ENCODE measurements at regions not wholly inside any gene's neighbourhood (a gene's known extent, or its start where the extent isn't known, plus 50 kb on each side); places are given as distances from the start of the nearest gene placed in this dataset.

DNA sequence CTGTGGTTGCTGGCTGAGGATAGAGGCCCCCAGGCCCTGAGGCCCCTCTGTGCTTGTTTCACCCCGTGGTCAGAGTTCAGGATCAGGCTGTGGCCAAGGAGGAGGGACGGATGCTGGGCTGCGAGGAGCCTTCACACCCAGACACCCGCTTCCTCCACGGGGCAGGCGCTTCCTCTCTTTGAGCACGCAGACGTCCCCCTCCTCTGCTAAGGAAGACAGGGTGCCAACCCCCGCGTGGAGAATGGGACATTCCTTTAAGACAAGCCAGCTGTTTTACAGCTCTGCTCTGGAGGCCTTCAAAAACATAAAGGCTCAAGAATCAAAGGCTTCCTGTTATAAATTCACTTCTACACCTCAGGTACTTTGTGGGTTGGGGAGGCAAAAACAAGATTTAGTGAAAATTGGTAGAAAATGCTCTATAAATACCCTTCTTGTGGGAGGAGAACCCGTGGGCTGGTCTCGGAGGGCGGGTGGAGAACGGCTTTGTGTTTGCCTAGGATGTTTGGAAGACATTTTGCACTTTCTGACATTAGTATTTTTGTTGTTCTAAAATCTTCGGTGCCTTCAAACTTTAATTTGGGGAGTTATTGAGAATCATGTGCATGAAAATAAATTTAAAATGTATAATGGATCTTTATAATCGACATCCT is 60.8 kb upstream of the FOXF1 start:
- DNase-seq (ENCODE audit: low read depth in 2 of 2, low spot score in 1 of 2) = no peak

GRCh38 chr16:86450691-86451090 is 59.6 kb upstream of the FOXF1 start:
- DNase-seq (ENCODE audit: low read depth in 2 of 2, low spot score in 1 of 2) = no peak

DNA sequence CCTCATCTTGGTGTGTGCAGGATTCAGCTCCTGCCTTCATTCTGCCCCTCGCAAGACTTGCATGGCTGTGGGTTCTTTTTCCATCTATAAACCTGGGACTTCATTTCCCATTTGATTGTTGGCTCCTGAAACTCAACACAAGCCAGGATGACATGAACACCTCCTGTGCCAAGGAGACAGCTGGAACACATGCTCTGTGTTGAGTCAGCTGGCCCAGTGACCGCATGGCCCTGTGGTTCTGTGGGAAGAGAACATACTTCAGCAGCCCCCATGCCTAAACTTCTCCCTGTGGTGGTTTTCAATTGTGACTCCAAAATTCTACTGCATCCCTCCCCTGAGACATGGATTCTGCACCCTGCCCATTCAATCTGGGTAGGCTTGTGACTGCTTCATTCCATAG is 57.9 kb upstream of the FOXF1 start:
- DNase-seq (ENCODE audit: low read depth in 2 of 2, low spot score in 1 of 2) = no peak

GRCh38 chr16:86455116-86455515 is 55.2 kb upstream of the FOXF1 start:
- no peak for DNase-seq (ENCODE audit: low read depth in 2 of 2, low spot score in 1 of 2)

- DNase-seq (ENCODE audit: low read depth in 2 of 2, low spot score in 1 of 2) = no peak
Measured at GRCh38 chr16:86455640-86456039, 54.7 kb upstream of the FOXF1 start.

- DNase-seq (ENCODE audit: low read depth in 2 of 2, low spot score in 1 of 2) = no peak
Measured at GRCh38 chr16:86457501-86458148, 52.7 kb upstream of the FOXF1 start.

DNA sequence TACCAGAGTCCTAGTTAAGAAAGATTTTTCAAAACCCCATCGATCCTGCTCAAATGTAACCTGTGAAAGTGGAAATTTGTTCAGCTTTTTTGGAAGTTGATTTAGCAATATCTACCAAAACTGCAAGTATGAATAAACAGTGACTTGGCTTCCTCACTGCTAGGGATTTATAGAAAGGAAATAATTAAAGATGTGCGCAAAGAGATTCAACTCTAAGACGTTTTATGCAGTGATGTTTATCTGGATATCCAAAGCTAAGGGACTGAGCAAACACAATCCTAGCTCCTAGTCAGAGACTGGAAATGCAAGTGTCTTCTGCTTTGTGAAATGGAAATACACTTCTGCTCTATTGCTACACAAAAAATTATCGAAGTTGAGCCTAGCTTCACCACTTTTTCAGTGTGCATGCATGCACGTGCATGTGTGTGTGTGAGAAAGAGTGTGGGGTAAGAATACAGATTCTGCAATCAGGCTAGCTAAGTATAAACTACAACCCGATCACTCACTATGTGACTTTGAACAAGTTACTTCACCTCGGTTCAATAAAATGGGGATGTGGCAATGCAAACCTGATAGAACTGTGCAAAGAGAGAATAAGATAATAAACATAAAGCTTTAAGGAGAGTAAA is 52.1 kb upstream of the FOXF1 start:
- no peak for DNase-seq (ENCODE audit: low read depth in 2 of 2, low spot score in 1 of 2)

DNA sequence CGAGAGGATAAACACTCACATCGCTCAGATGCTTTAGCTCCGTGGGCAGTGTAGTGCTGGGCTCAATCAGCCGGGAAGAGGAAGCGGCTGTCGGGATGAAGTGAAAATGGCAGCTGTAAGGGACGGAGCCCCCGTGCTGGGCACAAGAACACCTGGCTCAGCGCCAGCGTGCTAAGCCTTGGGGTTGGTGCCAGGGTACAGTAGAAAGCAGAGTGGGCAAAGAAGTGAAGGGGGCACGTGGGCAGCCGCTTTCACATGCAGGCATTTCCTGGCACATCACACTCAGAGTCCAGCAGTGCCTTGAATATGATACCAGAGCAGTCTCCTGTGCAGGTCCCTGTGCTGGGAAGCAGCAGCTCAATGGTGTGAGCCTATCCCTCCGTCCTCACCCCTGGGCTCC is 51.1 kb upstream of the FOXF1 start:
- DNase-seq (ENCODE audit: low read depth in 2 of 2, low spot score in 1 of 2) = no peak
